Activated CD4-positive, alpha-beta T cell treated with anti-CD3 and anti-CD28 coated beads, Interleukin-2, Interleukin-6, amounts not matched to agents 100 ng/mL and 50 ng/mL, durations not matched to agents 16 hours and 8 hours (primary cell): ENCODE measurements at regions not wholly inside any gene's neighbourhood (a gene's known extent, or its start where the extent isn't known, plus 50 kb on each side); places are given as distances from the start of the nearest gene placed in this dataset.
"Not testable (repeated sequence)": the region's sequence is repeated elsewhere in the genome, so short reads cannot be mapped to it uniquely, and the experiment has no call there.

ENCODE experiments used
- DNase-seq: peaks from one replicate; pipeline ENCODE4 v3.0.0-alpha.2; 2020

- DNase-seq, result no peak
These were observed 189.3 kb downstream of the ANKRD30B start for GRCh38 chr18:14937271-14937670.

DNA sequence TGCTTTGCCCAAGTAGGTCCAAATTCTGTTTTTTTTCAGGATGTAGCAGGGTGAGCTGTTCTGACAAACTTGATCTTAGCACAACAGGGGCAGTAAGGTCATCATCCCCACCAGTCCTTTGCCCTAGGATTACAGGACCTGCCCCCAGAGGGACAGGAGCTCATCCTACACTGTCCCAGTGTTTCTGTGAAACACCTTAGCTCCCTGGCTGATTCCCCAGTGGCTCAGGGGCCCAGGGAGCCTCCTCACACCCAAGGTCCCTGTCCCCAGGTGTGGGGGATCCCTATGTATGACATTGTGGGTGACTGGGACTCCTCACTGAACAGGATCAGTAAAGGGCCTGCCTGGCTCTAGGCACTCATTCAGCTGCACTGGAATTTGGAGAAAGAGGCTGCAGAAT, 191.2 kb downstream of the ANKRD30B start:
- no peak for DNase-seq

DNA sequence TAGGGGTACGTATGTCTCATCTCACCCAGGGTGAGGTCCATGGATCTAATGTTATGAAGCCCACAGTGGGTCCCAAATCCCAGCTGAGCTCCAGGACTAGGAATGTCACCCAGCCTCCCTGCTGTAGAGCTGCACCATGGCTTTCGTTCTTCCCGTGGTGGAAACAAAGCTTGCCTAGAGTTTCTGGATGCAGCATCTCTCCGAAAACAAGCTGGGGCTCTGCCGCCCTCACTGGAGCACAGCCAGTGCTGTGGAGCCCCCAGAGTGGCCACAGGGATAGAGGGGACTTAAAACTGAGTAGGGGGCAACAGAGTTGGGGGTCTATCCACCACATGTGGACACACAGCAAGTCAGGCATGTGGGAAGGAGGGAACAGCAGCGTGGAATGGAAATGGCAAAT, 192.1 kb downstream of the ANKRD30B start:
- DNase-seq, result not testable (repeated sequence)

GRCh38 chr18:14940735-14941134, 192.8 kb downstream of the ANKRD30B start:
- DNase-seq, result no peak

DNA sequence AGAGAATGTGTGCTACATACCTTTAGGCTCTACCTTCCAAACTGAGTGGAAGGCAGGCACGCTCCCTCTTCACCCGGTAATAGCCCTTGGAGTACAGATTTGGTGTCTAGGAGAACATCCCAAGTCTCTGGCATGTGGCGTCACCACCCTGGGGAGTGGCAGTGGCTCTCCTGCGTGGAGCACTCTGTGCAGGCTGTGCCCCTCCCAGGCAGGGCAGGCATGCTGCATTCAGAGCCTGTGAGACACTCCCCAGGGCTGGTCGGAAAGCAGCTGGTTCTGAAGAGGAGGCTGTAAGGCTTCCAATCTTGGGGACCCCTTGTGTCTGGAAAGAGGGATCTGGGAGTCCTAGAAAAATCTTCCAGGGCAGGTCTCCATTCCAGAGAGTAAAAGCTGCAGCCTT, 193.3 kb downstream of the ANKRD30B start:
- no peak for DNase-seq

DNA sequence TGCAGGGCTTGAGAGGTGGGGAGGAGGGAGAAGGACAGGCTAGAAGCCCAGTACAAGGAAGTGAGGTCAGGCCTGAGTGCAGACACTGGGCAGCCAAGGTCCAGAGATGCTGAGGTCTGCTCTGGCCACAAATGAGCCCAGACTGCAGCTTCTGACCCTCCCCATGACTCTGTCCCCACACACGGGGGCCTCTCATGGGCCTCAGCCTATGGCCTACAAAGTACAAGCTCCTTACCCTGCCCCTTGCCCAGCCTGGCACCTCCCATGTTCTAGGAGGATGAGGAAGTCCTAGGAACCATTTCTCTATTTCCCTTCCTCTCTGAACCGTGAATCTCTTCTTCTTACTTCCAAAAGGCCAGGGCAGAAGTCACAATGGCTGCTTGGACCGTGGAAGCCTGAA, 193.8 kb downstream of the ANKRD30B start:
- DNase-seq, result no peak

- no peak for DNase-seq
These were observed 194.3 kb downstream of the ANKRD30B start for GRCh38 chr18:14942275-14942674.

- no peak for DNase-seq
These were observed 195.5 kb downstream of the ANKRD30B start for GRCh38 chr18:14943486-14943885.

DNA sequence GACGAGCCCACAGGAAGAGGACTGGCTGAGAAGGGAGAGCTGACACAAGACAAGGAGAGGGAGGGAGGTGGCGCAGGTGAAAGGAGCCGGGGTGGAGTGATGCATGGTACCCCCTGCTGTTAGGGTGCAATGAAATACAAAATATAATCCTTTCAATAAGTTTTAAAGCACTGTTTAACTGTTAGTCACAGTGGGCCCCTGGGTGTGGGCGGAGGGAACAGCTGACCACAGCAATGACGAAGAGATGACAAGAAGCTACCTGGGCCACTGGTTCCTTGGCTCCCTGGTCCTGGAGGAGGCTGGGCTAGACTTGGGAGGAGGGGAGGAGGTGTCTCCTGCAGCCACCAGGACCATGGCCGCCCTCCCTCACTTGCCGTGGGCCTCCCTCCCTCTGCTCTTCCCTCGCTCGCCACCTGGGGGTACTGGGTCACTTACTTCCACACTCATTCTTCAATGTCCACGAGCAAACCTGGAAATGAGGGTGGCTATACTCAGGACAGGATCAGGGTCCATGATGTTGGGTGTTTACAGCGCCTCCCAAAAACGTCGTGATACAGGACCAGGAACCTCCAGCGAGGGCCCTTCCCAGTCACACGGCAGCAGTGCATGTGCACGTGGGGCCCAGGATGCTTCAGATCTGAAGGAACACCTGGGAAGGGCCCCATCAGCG, 196.1 kb downstream of the ANKRD30B start:
- DNase-seq, result no peak

DNA sequence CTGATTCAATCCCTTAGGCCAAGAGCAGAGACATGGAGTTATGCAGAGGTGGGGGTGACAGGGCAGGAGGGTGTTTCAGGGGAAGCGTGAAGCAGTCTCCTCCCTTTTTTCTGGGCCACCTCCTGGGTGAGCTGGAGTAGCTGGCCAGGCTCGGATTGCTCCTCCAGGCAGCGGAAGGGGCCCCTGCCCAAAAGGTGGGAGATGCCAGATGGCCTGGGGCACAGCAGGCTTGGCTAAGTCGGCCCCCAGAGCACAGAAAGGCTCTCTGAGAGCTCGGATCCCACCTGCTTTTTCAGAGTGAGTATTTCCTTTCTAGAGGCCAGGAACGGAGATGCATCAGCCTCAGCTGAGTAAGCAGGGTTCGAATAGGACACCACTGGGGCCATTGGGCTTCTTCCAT, 196.9 kb downstream of the ANKRD30B start:
- DNase-seq, result no peak

- DNase-seq, result no peak
These were observed 197.3 kb downstream of the ANKRD30B start for GRCh38 chr18:14945286-14945685.

- no peak for DNase-seq
These were observed 198.0 kb downstream of the ANKRD30B start for GRCh38 chr18:14945984-14946383.

DNA sequence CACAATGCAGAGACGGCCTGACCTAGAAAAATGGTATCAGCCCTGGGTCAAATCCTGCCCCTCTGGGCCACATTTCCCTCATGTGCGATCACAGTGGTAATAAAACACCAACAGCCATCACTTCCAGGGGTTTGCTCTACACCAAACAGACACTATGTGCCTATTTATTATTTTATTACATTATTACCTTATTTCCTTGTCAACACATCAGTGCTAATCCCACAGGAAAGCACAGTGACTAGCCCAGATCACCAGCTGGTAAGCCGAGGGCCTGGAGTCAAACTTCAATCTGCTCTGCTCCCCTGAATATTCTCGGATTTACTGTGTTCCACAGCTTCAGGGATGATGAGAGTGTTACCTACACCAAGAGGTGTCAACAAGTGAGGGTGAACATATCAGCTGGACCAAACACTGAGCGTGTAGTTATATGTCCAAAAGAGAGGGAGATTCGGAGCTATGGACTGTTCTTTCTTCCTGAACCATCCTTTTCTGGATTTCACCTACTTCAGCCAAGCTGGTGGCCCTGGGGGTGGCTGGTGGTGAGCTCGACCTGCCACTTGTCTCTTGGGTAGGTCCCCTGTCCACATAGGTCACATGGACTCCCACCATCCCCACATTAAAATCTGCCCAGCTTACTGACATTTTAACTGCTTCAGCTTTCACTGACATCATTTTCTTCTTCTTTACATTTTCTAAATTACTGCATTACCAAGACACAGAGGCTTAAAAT, 198.9 kb downstream of the ANKRD30B start:
- DNase-seq, result not testable (repeated sequence)

GRCh38 chr18:14947482-14948162, 199.7 kb downstream of the ANKRD30B start:
- no peak for DNase-seq

DNA sequence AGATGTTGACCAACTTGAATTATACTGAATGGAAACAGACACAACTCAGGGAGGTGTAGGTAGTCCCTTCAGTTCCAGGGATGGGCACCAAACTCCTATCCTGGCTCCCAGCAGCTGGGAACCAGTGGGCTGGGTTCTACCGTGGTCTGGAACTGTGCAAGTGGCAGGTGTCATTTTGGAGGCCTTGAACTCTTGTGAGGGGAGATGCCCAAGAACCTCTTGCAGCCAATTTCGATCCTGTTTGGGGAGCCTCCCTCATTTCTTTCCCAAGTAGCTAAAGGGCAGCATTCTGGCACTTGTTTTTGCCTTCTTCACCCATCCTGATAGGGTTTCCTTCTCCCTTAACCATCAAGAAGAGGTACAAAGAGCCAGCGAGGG, 200.2 kb downstream of the ANKRD30B start:
- DNase-seq, result no peak

GRCh38 chr18:14949800-14950664, 202.1 kb downstream of the ANKRD30B start:
- no peak for DNase-seq

DNA sequence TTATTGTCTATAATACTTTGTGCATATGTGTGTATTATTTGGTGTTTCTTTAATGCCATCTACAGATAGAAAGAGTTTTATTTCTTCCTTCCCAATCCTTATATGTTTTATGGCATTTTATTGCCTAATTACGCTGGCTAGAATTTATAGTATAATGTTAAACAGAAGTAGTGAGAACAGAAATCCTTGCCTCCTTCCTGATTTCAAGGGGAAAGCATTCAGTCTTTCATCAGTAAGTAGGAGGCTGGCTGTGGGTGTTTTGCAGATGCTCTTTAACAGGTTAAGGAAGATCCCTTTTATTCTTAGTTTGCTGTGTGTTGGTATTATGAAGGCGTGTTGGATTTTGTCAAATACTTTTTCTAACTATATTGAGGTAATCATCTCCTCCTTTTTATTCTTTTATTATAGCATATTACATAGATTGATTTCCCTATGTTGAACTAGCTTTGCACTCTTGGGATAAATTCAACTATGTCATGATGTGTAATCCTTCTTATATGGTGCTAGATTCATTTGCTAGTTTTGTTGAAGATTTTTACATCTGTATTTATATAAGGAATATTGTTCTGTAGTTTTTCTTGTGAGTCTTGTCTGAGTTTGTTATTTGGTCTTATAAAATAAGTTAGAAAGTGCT, 204.6 kb downstream of the ANKRD30B start:
- not testable (repeated sequence) for DNase-seq

DNA sequence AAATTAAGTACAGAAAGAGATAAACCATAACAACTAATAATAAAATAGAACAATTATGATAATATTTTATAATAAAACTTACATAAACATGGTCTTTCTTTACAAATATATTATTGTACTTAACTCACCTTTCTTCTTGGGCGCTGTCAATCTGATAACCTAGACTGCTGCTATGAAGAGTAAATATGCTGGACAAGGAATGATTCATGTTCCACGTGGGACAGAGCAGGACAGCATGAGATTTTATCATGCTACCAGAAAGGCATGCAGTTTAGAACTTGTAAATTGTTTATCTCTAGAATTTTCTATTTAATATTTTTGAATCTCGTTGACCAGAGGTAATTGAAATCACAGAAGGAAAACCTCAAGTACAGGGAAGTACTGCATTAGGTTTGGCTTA, 210.7 kb downstream of the ANKRD30B start:
- no peak for DNase-seq

GRCh38 chr18:14959550-14959949, 211.6 kb downstream of the ANKRD30B start:
- DNase-seq, result no peak

DNA sequence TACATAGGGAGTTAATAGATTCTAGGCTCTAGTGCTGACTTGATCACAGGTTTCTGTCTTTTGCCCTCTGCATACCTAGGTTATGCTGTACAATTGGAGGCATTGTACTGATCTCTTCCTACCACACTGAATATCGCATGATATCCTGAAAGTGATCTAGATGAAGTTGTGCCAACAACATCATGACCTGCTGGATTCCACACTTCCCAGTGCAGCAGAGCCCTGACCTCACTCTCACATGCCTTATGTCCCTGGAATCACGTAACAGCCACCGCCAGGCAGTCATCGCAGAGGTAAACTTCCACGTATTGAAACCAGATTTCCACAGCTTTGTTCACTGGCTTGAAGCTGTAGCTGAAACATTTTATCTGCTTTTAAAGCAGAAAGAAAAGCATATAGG, 214.0 kb downstream of the ANKRD30B start:
- DNase-seq, result no peak

DNA sequence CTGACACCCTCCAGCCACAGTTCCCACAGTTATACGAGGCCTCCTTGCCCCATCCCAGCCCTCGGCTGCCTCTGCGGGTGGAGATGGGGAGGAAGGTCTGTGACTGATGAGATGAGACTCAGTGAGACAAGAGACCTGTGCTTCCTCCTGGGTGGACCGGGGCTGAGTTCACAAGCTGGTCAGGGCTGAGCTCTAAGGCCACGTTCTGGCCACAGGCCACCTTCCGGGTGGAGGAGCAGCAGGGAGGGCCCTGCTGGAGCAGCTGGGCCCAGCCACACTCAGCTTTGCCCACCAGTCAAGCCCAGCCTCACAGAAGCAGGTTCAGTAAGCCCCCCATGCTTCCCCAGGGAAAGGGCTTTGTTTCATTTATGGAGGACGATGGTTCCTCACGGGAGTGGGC, 214.7 kb downstream of the ANKRD30B start:
- DNase-seq, result no peak

- no peak for DNase-seq
These were observed 215.3 kb downstream of the ANKRD30B start for GRCh38 chr18:14963246-14963645.

DNA sequence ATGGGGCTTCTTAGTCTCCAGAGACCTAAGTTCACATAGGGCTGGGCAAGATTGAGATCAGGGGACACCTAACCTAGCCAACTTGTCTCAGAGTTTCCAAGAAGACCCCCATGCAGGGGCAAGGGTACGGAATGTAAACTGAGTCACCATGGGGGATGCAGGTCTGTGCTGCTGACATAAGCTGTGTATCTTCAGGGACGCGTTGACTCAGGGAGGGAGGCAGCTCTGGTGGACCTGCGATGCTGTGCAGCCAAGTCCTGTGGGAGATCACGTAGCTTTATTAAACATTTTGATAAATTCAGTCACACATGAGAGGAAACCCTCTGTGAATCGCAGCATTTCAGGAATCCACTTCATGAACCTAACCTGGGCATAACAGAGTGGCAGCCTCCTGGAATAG, 216.0 kb downstream of the ANKRD30B start:
- no peak for DNase-seq
